Smooth muscle cell (in vitro differentiated cells): ENCODE measurements at regions not wholly inside any gene's neighbourhood (a gene's known extent, or its start where the extent isn't known, plus 50 kb on each side); places are given as distances from the start of the nearest gene placed in this dataset.

Source experiments
- DNase-seq: peaks from one replicate; lab custom pipeline; 2025; ENCODE audit not compliant: unreplicated experiment; lab: John Stamatoyannopoulos, UW
- H2AFZ ChIP-seq: fragments of 200-600 bp; sonication (generic); 2 replicates; pipeline ENCODE4 v1.6.0; 2016; ENCODE audit warnings: antibody characterized with exemption, low read depth, mild to moderate bottlenecking
- H3F3A ChIP-seq: fragments of 200-600 bp; sonication (generic); 2 replicates; pipeline ENCODE4 v1.6.0; 2017; ENCODE audit warnings: antibody characterized with exemption, low read depth
- H3K27ac ChIP-seq: fragments of 200-600 bp; sonication (generic); 2 replicates; pipeline ENCODE4 v1.5.1; 2016; ENCODE audit warnings: low read depth, mild to moderate bottlenecking
- H3K27me3 ChIP-seq: fragments of 200-600 bp; sonication (generic); 2 replicates; pipeline ENCODE4 v1.6.1; 2016; ENCODE audit warnings: low read depth, mild to moderate bottlenecking
- H3K36me3 ChIP-seq: fragments of 200-600 bp; sonication (generic); 2 replicates; pipeline ENCODE4 v1.5.1; 2016; ENCODE audit warnings: low read depth
- H3K4me1 ChIP-seq: fragments of 200-600 bp; sonication (generic); 2 replicates; pipeline ENCODE4 v1.5.1; 2016; ENCODE audit warnings: low read depth
- H3K4me2 ChIP-seq: fragments of 200-600 bp; sonication (generic); 2 replicates; pipeline ENCODE4 v1.6.0; 2016; ENCODE audit warnings: mild to moderate bottlenecking
- H3K4me3 ChIP-seq: fragments of 200-600 bp; sonication (generic); 2 replicates; pipeline ENCODE4 v1.5.1; 2016; ENCODE audit warnings: mild to moderate bottlenecking
- H3K79me2 ChIP-seq: fragments of 200-600 bp; sonication (generic); 2 replicates; pipeline ENCODE4 v1.6.0; 2016; ENCODE audit warnings: low read depth, mild to moderate bottlenecking
- H3K9ac ChIP-seq: fragments of 200-600 bp; sonication (generic); 2 replicates; pipeline ENCODE4 v1.6.0; 2016; ENCODE audit warnings: low read depth
- H3K9me3 ChIP-seq: fragments of 200-600 bp; sonication (generic); replicated peaks from 2 replicates; pipeline ENCODE4 v1.5.1; 2016; ENCODE audit warnings: low read depth
- H4K20me1 ChIP-seq: fragments of 200-600 bp; sonication (generic); 2 replicates; pipeline ENCODE4 v1.6.0; 2016; ENCODE audit warnings: low read depth
- WGBS: methylation state at CpG from one replicate; pipeline ENCODE4 v1.1.7; 2016; ENCODE audit warnings: low lambda C conversion rate; 5-methylcytosine and 5-hydroxymethylcytosine counted together
- TF ChIP-seq, protein P1 (sequence below): fragments of 200-600 bp; sonication (generic); IDR thresholded peaks from 2 replicates; pipeline ENCODE4 v1.5.1; 2017; ENCODE audit warnings: borderline replicate concordance, mild to moderate bottlenecking, antibody characterized with exemption; ENCODE audit not compliant: insufficient read depth, poor library complexity, severe bottlenecking

DNA sequence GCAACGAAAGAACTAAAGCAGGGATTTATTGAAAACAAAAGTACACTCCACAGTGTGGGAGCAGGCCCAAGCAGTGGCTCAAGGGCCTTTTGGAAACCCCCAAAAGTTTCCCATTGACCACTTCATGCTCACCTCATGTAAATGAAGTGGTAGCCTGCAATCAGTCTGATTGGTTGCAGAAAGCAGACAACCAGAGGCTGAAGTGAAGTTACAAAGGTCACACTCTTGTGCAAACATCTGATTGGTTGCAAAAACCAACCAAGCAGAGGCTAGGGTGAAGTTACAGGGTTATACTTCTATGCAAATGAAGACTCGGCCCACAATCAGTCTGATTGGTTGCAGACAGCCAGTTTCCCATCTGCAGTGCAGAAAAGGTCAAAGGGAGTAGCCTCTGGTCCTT, 258.0 kb downstream of the YTHDC2 start:
- no peak overlapping the region for H3K4me3 ChIP-seq
- H2AFZ ChIP-seq = no peak overlapping the region
- no peaks in the 10 kb centered on the region for H3K27me3 ChIP-seq
- TF ChIP-seq, protein P1, sequence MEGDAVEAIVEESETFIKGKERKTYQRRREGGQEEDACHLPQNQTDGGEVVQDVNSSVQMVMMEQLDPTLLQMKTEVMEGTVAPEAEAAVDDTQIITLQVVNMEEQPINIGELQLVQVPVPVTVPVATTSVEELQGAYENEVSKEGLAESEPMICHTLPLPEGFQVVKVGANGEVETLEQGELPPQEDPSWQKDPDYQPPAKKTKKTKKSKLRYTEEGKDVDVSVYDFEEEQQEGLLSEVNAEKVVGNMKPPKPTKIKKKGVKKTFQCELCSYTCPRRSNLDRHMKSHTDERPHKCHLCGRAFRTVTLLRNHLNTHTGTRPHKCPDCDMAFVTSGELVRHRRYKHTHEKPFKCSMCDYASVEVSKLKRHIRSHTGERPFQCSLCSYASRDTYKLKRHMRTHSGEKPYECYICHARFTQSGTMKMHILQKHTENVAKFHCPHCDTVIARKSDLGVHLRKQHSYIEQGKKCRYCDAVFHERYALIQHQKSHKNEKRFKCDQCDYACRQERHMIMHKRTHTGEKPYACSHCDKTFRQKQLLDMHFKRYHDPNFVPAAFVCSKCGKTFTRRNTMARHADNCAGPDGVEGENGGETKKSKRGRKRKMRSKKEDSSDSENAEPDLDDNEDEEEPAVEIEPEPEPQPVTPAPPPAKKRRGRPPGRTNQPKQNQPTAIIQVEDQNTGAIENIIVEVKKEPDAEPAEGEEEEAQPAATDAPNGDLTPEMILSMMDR = no peak
- 94% methylated on average over 2 of the region's 2 CpGs for WGBS
- H3K9ac ChIP-seq = no peak overlapping the region
- H3K9me3 ChIP-seq = no peaks in the 10 kb centered on the region
- H3K4me1 ChIP-seq = peaks cover 9% of the 10 kb centered on the region
- no peak for DNase-seq
- no peaks in the 10 kb centered on the region for H3K36me3 ChIP-seq
- H4K20me1 ChIP-seq = no peaks in the 10 kb centered on the region
- no peak overlapping the region for H3K4me2 ChIP-seq
- H3K79me2 ChIP-seq = no peaks in the 10 kb centered on the region
- no peak overlapping the region for H3K27ac ChIP-seq
- no peaks in the 10 kb centered on the region for H3F3A ChIP-seq

DNA sequence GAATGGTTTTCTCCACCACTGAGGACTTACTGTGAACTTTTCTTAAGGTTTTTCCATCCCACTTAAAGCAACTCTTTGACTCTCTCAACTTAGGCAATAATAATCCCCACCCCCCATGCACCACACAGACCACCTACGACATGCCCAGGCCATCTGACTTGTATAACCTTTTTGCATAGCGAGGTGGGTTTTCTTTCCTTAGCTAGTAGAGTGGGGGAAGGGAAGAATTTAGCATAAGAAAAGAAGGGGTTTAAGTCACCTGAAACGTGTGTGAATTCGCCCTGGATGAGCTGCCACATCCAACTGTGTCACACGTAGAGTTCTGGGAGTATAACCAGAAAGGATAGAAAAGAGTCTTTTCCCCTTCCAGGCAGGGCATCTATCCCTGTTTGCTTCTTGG, 262.7 kb downstream of the YTHDC2 start:
- Histone ChIP-seq H3K4me2 (no peak overlapping the region), H3K27me3 (no peaks in the 10 kb centered on the region), H2AFZ (no peak overlapping the region), H4K20me1 (no peaks in the 10 kb centered on the region), H3K9ac (no peak overlapping the region), H3K79me2 (no peaks in the 10 kb centered on the region), H3K27ac (no peak overlapping the region), H3F3A (no peaks in the 10 kb centered on the region), H3K4me3 (no peak overlapping the region), H3K4me1 (peaks cover 2% of the 10 kb centered on the region), H3K36me3 (no peaks in the 10 kb centered on the region), H3K9me3 (no peaks in the 10 kb centered on the region)
- DNase-seq = no peak
- 69% methylated on average over 5 of the region's 5 CpGs for WGBS
- TF ChIP-seq, protein P1 = no peak

DNA sequence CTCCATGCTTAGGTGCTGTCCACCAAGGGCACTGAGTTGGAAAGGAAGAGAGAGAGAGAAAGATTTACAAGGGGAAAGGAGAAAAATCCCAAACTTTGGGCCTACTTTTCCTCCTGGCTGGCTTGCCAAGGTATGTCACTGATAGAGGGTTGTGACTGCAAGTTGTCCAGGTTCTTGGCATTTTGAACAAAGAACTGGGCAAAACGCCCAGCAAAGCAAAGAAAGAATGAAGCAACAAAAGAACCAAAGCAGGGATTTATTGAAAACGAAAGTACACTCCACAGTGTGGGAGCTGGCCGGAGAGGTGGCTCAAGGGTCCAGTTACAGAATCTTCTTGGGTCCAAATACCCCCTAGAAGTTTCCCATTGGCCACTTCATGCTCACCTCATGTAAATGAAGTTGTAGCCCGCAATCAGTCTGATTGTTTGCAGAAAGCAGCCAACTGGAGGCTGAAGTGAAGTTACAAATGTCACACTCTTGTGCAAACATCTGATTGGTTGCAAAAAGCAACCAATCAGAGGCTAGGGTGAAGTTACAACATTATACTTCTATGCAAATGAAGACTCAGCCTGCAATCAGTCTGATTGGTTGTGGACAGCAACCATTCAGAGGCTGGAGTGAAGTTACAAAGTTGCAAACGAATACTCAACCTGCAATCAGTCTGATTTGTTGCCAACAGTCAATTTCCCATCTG, 263.5 kb downstream of the YTHDC2 start:
- DNase-seq = no peak

More for the DNA sequence above, 263.5 kb downstream of the YTHDC2 start:
- no peak overlapping the region for H3K9ac ChIP-seq
- WGBS = 95% methylated on average over 5 of the region's 5 CpGs
- H3K4me3 ChIP-seq = no peak overlapping the region
- no peaks in the 10 kb centered on the region for H4K20me1 ChIP-seq
- H3K79me2 ChIP-seq = no peaks in the 10 kb centered on the region
- TF ChIP-seq, protein P1 = no peak
- H3F3A ChIP-seq = no peaks in the 10 kb centered on the region
- H3K4me2 ChIP-seq = no peak overlapping the region
- no peaks in the 10 kb centered on the region for H3K36me3 ChIP-seq
- H3K27ac ChIP-seq = no peak overlapping the region
- H3K4me1 ChIP-seq = no peaks in the 10 kb centered on the region
- H3K9me3 ChIP-seq = no peaks in the 10 kb centered on the region
- H3K27me3 ChIP-seq = no peaks in the 10 kb centered on the region
- no peak overlapping the region for H2AFZ ChIP-seq
